ENCODE measurements at regions not wholly inside any gene's neighbourhood (a gene's known extent, or its start where the extent isn't known, plus 50 kb on each side); places are given as distances from the start of the nearest gene placed in this dataset.

- no peak for TF ChIP-seq ZBTB40 (IDR thresholded peaks at IDR 0.05)
- no peak for TF ChIP-seq ZBTB40 (CRISPR knock-in tag; IDR thresholded peaks at IDR 0.05)
- peak; percentile 67 for TF ChIP-seq HNF4A (CRISPR knock-in tag; IDR thresholded peaks at IDR 0.05)
- no peak for TF ChIP-seq ZNF432 (CRISPR knock-in tag; IDR thresholded peaks at IDR 0.05; ENCODE audit: borderline replicate concordance)
- TF ChIP-seq ZNF34 (CRISPR knock-in tag; IDR thresholded peaks at IDR 0.05; ENCODE audit: borderline replicate concordance) = no peak
- TF ChIP-seq ZSCAN31 (CRISPR knock-in tag; IDR thresholded peaks at IDR 0.05; ENCODE audit: low read depth) = no peak
- TF ChIP-seq FLYWCH1 (CRISPR knock-in tag; IDR thresholded peaks at IDR 0.05) = no peak
- TF ChIP-seq ZFAT (CRISPR knock-in tag; conservative IDR thresholded peaks at IDR 0.05) = no peak
- TF ChIP-seq ZNF678 (CRISPR knock-in tag; IDR thresholded peaks at IDR 0.05) = no peak
- TF ChIP-seq ZNF691 (CRISPR knock-in tag; IDR thresholded peaks at IDR 0.05; ENCODE audit: borderline replicate concordance, low read depth) = no peak
- no peak for TF ChIP-seq ZNF788 (CRISPR knock-in tag; IDR thresholded peaks at IDR 0.05; ENCODE audit: borderline replicate concordance)
- TF ChIP-seq REXO4 (CRISPR knock-in tag; IDR thresholded peaks at IDR 0.05; ENCODE audit: borderline replicate concordance) = no peak
- no peak for TF ChIP-seq PITX1 (CRISPR knock-in tag; IDR thresholded peaks at IDR 0.05)
- peak; percentile 51; the same call in 1 of the 2 replicates for TF ChIP-seq ZNF292 (CRISPR knock-in tag; IDR thresholded peaks at IDR 0.05; ENCODE audit: borderline replicate concordance, low read depth)
- TF ChIP-seq GZF1 (CRISPR knock-in tag; IDR thresholded peaks at IDR 0.05) = no peak
- no peak for TF ChIP-seq MBNL3 (CRISPR knock-in tag; conservative IDR thresholded peaks at IDR 0.05)
- no peak for TF ChIP-seq PLRG1 (conservative IDR thresholded peaks at IDR 0.05)
- TF ChIP-seq ZNF496 (CRISPR knock-in tag; IDR thresholded peaks at IDR 0.05; ENCODE audit: insufficient replicate concordance) = no peak
- no peak for TF ChIP-seq ATF7-NPFF (CRISPR knock-in tag; IDR thresholded peaks at IDR 0.05; ENCODE audit: low read depth)
Measured at GRCh38 chr16:85222155-85222863, 110.0 kb upstream of the CIBAR2 start (continued).
